ENCODE measurements at regions not wholly inside any gene's neighbourhood (a gene's known extent, or its start where the extent isn't known, plus 50 kb on each side); places are given as distances from the start of the nearest gene placed in this dataset.

- Histone ChIP-seq H2BK120ac (ENCODE audit: low read depth, low read length) (no peak overlapping the region), H3K36me3 (ENCODE audit: control insufficient read depth in 1 of 2, insufficient read depth in 2 of 2, low read depth in 1 of 2, low read length in 2 of 2) (peaks cover 0 to 3% of the 10 kb centered on the region in 2 experiments), H3K27ac (ENCODE audit: low read length, poor library complexity, severe bottlenecking) (no peak overlapping the region), H2BK12ac (ENCODE audit: low read length in 2 of 2) (no peak overlapping the region), H3K4ac (ENCODE audit: low read depth in 1 of 2, low read length in 2 of 2) (no peak overlapping the region), H3K4me2 (ENCODE audit: low read length, poor library complexity, severe bottlenecking) (no peak overlapping the region), H3K18ac (ENCODE audit: low read depth in 1 of 2, low read length in 2 of 2) (no peak overlapping the region), H4K8ac (ENCODE audit: low read length) (no peak overlapping the region), H2BK15ac (ENCODE audit: low read depth, poor library complexity, severe bottlenecking) (no peak overlapping the region), H4K91ac (ENCODE audit: low read length) (no peak overlapping the region), H3K79me1 (replicated peaks; ENCODE audit: low read length, poor library complexity, severe bottlenecking) (no peaks in the 10 kb centered on the region), H2BK5ac (ENCODE audit: low read depth, low read length, poor library complexity, severe bottlenecking) (no peak overlapping the region), H3K9me3 (ENCODE audit: control insufficient read depth, low read length) (no peaks in the 10 kb centered on the region), H3K4me3 (ENCODE audit: insufficient read depth in 1 of 2, low read depth in 1 of 2, low read length in 2 of 2) (no peak overlapping the region), H3K9ac (ENCODE audit: low read length) (no peak overlapping the region), H2AK5ac (ENCODE audit: low read length, severe bottlenecking) (peak overlapping the region; percentile 13), H3K4me1 (ENCODE audit: control insufficient read depth, insufficient read depth, low read depth, low read length) (peaks cover 45% of the 10 kb centered on the region), H3K23ac (ENCODE audit: low read length in 2 of 2) (no peak overlapping the region), H3K14ac (ENCODE audit: low read length in 2 of 2) (no peak overlapping the region), H2AFZ (ENCODE audit: low read depth, low read length) (no peak overlapping the region), H3K27me3 (ENCODE audit: control insufficient read depth in 1 of 2, insufficient read depth in 1 of 2, low read length in 2 of 2) (peaks cover 7 to 78% of the 10 kb centered on the region in 2 experiments)
- DNase-seq, result no peak
- 81% methylated on average over 6 of the region's 7 CpGs for WGBS
Observed at GRCh38 chr15:77865106-77865610, 212.4 kb downstream of the TBC1D2B start.

GRCh38 chr15:77864211-77865105, 213.1 kb downstream of the TBC1D2B start:
- Histone ChIP-seq H3K79me1 (replicated peaks; ENCODE audit: low read length, poor library complexity, severe bottlenecking) (no peaks in the 10 kb centered on the region), H3K9me3 (ENCODE audit: control insufficient read depth, low read length) (no peaks in the 10 kb centered on the region), H2AFZ (ENCODE audit: low read depth, low read length) (no peak overlapping the region), H3K27ac (ENCODE audit: low read length, poor library complexity, severe bottlenecking) (no peak overlapping the region), H4K8ac (ENCODE audit: low read length) (no peak overlapping the region), H3K4me3 (ENCODE audit: insufficient read depth in 1 of 2, low read depth in 1 of 2, low read length in 2 of 2) (no peak overlapping the region), H2BK5ac (ENCODE audit: low read depth, low read length, poor library complexity, severe bottlenecking) (no peak overlapping the region), H3K9ac (ENCODE audit: low read length) (no peak overlapping the region), H2AK5ac (ENCODE audit: low read length, severe bottlenecking) (no peak overlapping the region), H2BK12ac (ENCODE audit: low read length in 2 of 2) (no peak overlapping the region), H3K4me2 (ENCODE audit: low read length, poor library complexity, severe bottlenecking) (no peak overlapping the region), H3K36me3 (ENCODE audit: control insufficient read depth in 1 of 2, insufficient read depth in 2 of 2, low read depth in 1 of 2, low read length in 2 of 2) (peaks cover 0 to 3% of the 10 kb centered on the region in 2 experiments), H3K4me1 (ENCODE audit: control insufficient read depth, insufficient read depth, low read depth, low read length) (peaks cover 38% of the 10 kb centered on the region), H3K27me3 (ENCODE audit: control insufficient read depth in 1 of 2, insufficient read depth in 1 of 2, low read length in 2 of 2) (peaks cover 7 to 79% of the 10 kb centered on the region in 2 experiments), H3K4ac (ENCODE audit: low read depth in 1 of 2, low read length in 2 of 2) (no peak overlapping the region), H2BK15ac (ENCODE audit: low read depth, poor library complexity, severe bottlenecking) (no peak overlapping the region), H3K18ac (ENCODE audit: low read depth in 1 of 2, low read length in 2 of 2) (no peak overlapping the region), H2BK120ac (ENCODE audit: low read depth, low read length) (no peak overlapping the region), H4K91ac (ENCODE audit: low read length) (no peak overlapping the region), H3K23ac (ENCODE audit: low read length in 2 of 2) (no peak overlapping the region), H3K14ac (ENCODE audit: low read length in 2 of 2) (no peak overlapping the region)
- 68% methylated on average over 20 of the region's 21 CpGs for WGBS
- DNase-seq, result no peak

GRCh38 chr15:77863491-77864105, 213.9 kb downstream of the TBC1D2B start:
- Histone ChIP-seq H3K27me3 (ENCODE audit: control insufficient read depth in 1 of 2, insufficient read depth in 1 of 2, low read length in 2 of 2) (peaks cover 7 to 82% of the 10 kb centered on the region in 2 experiments), H3K14ac (ENCODE audit: low read length in 2 of 2) (peak overlapping the region in 1 of 2 experiments; percentile 4), H2BK5ac (ENCODE audit: low read depth, low read length, poor library complexity, severe bottlenecking) (no peak overlapping the region), H3K9ac (ENCODE audit: low read length) (no peak overlapping the region), H3K23ac (ENCODE audit: low read length in 2 of 2) (no peak overlapping the region), H4K91ac (ENCODE audit: low read length) (no peak overlapping the region), H2BK12ac (ENCODE audit: low read length in 2 of 2) (no peak overlapping the region), H4K8ac (ENCODE audit: low read length) (no peak overlapping the region), H2BK120ac (ENCODE audit: low read depth, low read length) (no peak overlapping the region), H3K4ac (ENCODE audit: low read depth in 1 of 2, low read length in 2 of 2) (no peak overlapping the region), H2AK5ac (ENCODE audit: low read length, severe bottlenecking) (no peak overlapping the region), H3K79me1 (replicated peaks; ENCODE audit: low read length, poor library complexity, severe bottlenecking) (no peaks in the 10 kb centered on the region), H3K18ac (ENCODE audit: low read depth in 1 of 2, low read length in 2 of 2) (no peak overlapping the region), H3K4me2 (ENCODE audit: low read length, poor library complexity, severe bottlenecking) (no peak overlapping the region), H3K4me1 (ENCODE audit: control insufficient read depth, insufficient read depth, low read depth, low read length) (peaks cover 31% of the 10 kb centered on the region), H3K9me3 (ENCODE audit: control insufficient read depth, low read length) (no peaks in the 10 kb centered on the region), H3K36me3 (ENCODE audit: control insufficient read depth in 1 of 2, insufficient read depth in 2 of 2, low read depth in 1 of 2, low read length in 2 of 2) (no peaks in the 10 kb centered on the region), H2AFZ (ENCODE audit: low read depth, low read length) (no peak overlapping the region), H2BK15ac (ENCODE audit: low read depth, poor library complexity, severe bottlenecking) (no peak overlapping the region), H3K4me3 (ENCODE audit: insufficient read depth in 1 of 2, low read depth in 1 of 2, low read length in 2 of 2) (no peak overlapping the region), H3K27ac (ENCODE audit: low read length, poor library complexity, severe bottlenecking) (no peak overlapping the region)
- DNase-seq, result no peak
- 70% methylated on average over 12 of the region's 12 CpGs for WGBS

- DNase-seq, result no peak
- no peak overlapping the region for H3K9ac ChIP-seq (ENCODE audit: low read length)
- WGBS, result 78% methylated on average over 10 of the region's 13 CpGs
- H3K36me3 ChIP-seq (ENCODE audit: control insufficient read depth in 1 of 2, insufficient read depth in 2 of 2, low read depth in 1 of 2, low read length in 2 of 2), result no peaks in the 10 kb centered on the region
- no peak overlapping the region for H2BK12ac ChIP-seq (ENCODE audit: low read length in 2 of 2)
- H3K4ac ChIP-seq (ENCODE audit: low read depth in 1 of 2, low read length in 2 of 2), result no peak overlapping the region
- H3K27me3 ChIP-seq (ENCODE audit: control insufficient read depth in 1 of 2, insufficient read depth in 1 of 2, low read length in 2 of 2), result peaks cover 7 to 86% of the 10 kb centered on the region in 2 experiments
- H4K8ac ChIP-seq (ENCODE audit: low read length), result no peak overlapping the region
- H3K18ac ChIP-seq (ENCODE audit: low read depth in 1 of 2, low read length in 2 of 2), result no peak overlapping the region
- no peaks in the 10 kb centered on the region for H3K9me3 ChIP-seq (ENCODE audit: control insufficient read depth, low read length)
- H3K4me1 ChIP-seq (ENCODE audit: control insufficient read depth, insufficient read depth, low read depth, low read length), result peaks cover 30% of the 10 kb centered on the region
- no peak overlapping the region for H3K4me3 ChIP-seq (ENCODE audit: insufficient read depth in 1 of 2, low read depth in 1 of 2, low read length in 2 of 2)
- no peak overlapping the region for H4K91ac ChIP-seq (ENCODE audit: low read length)
- H3K27ac ChIP-seq (ENCODE audit: low read length, poor library complexity, severe bottlenecking), result no peak overlapping the region
- H2BK15ac ChIP-seq (ENCODE audit: low read depth, poor library complexity, severe bottlenecking), result no peak overlapping the region
- no peak overlapping the region for H2BK5ac ChIP-seq (ENCODE audit: low read depth, low read length, poor library complexity, severe bottlenecking)
- H3K14ac ChIP-seq (ENCODE audit: low read length in 2 of 2), result no peak overlapping the region
- no peak overlapping the region for H3K4me2 ChIP-seq (ENCODE audit: low read length, poor library complexity, severe bottlenecking)
- H3K23ac ChIP-seq (ENCODE audit: low read length in 2 of 2), result no peak overlapping the region
- no peaks in the 10 kb centered on the region for H3K79me1 ChIP-seq (replicated peaks; ENCODE audit: low read length, poor library complexity, severe bottlenecking)
- no peak overlapping the region for H2AFZ ChIP-seq (ENCODE audit: low read depth, low read length)
- no peak overlapping the region for H2AK5ac ChIP-seq (ENCODE audit: low read length, severe bottlenecking)
- no peak overlapping the region for H2BK120ac ChIP-seq (ENCODE audit: low read depth, low read length)
Observed at GRCh38 chr15:77862651-77863104, 214.8 kb downstream of the TBC1D2B start.
